Esophagus muscularis mucosa (tissue), 4 donors: ENCODE measurements at regions not wholly inside any gene's neighbourhood (a gene's known extent, or its start where the extent isn't known, plus 50 kb on each side); places are given as distances from the start of the nearest gene placed in this dataset.
"Not testable (repeated sequence)": the region's sequence is repeated elsewhere in the genome, so short reads cannot be mapped to it uniquely, and the experiment has no call there.

Source experiments
- DNase-seq: peaks from one replicate; pipeline ENCODE4 v3.0.0-alpha.2; 2017; ENCODE audit errors: extremely low spot score
- H3K27ac ChIP-seq, 4 donors: fragments of 200-600 bp; sonication (generic); replicated peaks in 1 of 4; 1 replicate in 3 of 4; 2 replicates in 1 of 4; pipeline ENCODE4 v1.5.1; 2016 to 2019; ENCODE audit warnings: mild to moderate bottlenecking in 1 of 4
- H3K27me3 ChIP-seq, 4 donors: fragments of 200-600 bp; sonication (generic); one replicate each; pipeline versions ENCODE4 v1.5.1 to v1.6.0; 2016 to 2019
- H3K36me3 ChIP-seq, 4 donors: fragments of 200-600 bp; sonication (generic); one replicate each; pipeline ENCODE4 v1.5.1; 2016 to 2019
- H3K4me1 ChIP-seq, 4 donors: fragments of 200-600 bp; sonication (generic); one replicate each; pipeline ENCODE4 v1.5.1; 2016 to 2019
- H3K4me3 ChIP-seq, 4 donors: fragments of 200-600 bp; sonication (generic); 1 replicate in 2 of 4; 2 replicates in 2 of 4; pipeline ENCODE4 v1.5.1; 2016 to 2019; ENCODE audit warnings: mild to moderate bottlenecking in 4 of 4, moderate library complexity in 1 of 4
- H3K9me3 ChIP-seq, 4 donors: fragments of 200-600 bp; sonication (generic); 1 replicate in 3 of 4; 2 replicates in 1 of 4; pipeline ENCODE4 v1.5.1; 2016 to 2019
- EP300 ChIP-seq: sonication (generic); formaldehyde crosslinking; IDR thresholded peaks from one replicate; pipeline ENCODE4 v1.6.1; 2017; ENCODE audit warnings: antibody characterized with exemption
- POLR2A ChIP-seq: fragments of 450-650 bp; IDR thresholded peaks from one replicate; pipeline ENCODE4 v1.6.1; 2017; ENCODE audit warnings: antibody characterized with exemption, moderate library complexity, mild to moderate bottlenecking, low read depth
- POLR2AphosphoS5 ChIP-seq, 2 donors: sonication (generic); formaldehyde crosslinking; IDR thresholded peaks; one replicate each; pipeline ENCODE4 v1.6.1; 2017; ENCODE audit warnings: antibody characterized with exemption in 2 of 2
- WGBS: methylation state at CpG from one replicate; pipeline ENCODE4 v1.1.5; 2018; 5-methylcytosine and 5-hydroxymethylcytosine counted together
- intact Hi-C: fragments of 100-400 bp; cut with DNase I; formaldehyde crosslinking; loops from one replicate; pipeline ENCODE4 v1.15.1; 2023
- TF ChIP-seq, protein P1 (sequence below), 3 experiments: fragments of 200-600 bp in 2 of 3; fragments of 450-650 bp in 1 of 3; sonication (generic) in 2 of 3; IDR thresholded peaks; one replicate each; pipeline ENCODE4 v1.5.1; 2017 to 2019; ENCODE audit warnings: antibody characterized with exemption in 3 of 3, mild to moderate bottlenecking in 2 of 3, moderate library complexity in 1 of 3

GRCh38 chr18:1062588-1062987 lies 157.9 kb downstream of the ADCYAP1 start:
- TF ChIP-seq EP300: no peak
- TF ChIP-seq, protein P1, sequence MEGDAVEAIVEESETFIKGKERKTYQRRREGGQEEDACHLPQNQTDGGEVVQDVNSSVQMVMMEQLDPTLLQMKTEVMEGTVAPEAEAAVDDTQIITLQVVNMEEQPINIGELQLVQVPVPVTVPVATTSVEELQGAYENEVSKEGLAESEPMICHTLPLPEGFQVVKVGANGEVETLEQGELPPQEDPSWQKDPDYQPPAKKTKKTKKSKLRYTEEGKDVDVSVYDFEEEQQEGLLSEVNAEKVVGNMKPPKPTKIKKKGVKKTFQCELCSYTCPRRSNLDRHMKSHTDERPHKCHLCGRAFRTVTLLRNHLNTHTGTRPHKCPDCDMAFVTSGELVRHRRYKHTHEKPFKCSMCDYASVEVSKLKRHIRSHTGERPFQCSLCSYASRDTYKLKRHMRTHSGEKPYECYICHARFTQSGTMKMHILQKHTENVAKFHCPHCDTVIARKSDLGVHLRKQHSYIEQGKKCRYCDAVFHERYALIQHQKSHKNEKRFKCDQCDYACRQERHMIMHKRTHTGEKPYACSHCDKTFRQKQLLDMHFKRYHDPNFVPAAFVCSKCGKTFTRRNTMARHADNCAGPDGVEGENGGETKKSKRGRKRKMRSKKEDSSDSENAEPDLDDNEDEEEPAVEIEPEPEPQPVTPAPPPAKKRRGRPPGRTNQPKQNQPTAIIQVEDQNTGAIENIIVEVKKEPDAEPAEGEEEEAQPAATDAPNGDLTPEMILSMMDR (IDR thresholded peaks at IDR 0.05): no peak
- TF ChIP-seq POLR2AphosphoS5 (IDR thresholded peaks at IDR 0.05): no peak
- TF ChIP-seq POLR2A: no peak
- H3K36me3 ChIP-seq: no peaks in the 10 kb centered on the region
- peaks cover 0 to 7% (median 0%) of the 10 kb centered on the region in 4 donors for H3K9me3 ChIP-seq
- intact Hi-C loops: no loop called here
- H3K4me3 ChIP-seq: no peak overlapping the region
- WGBS: 100% methylated on average over 1 of the region's 2 CpGs
- no peak overlapping the region for H3K27ac ChIP-seq
- no peak for DNase-seq
- H3K4me1 ChIP-seq: no peaks in the 10 kb centered on the region
- H3K27me3 ChIP-seq: no peaks in the 10 kb centered on the region

- H3K27ac ChIP-seq: no peak overlapping the region
- TF ChIP-seq EP300: no peak
- TF ChIP-seq POLR2AphosphoS5 (IDR thresholded peaks at IDR 0.05): no peak
- TF ChIP-seq, protein P1 (IDR thresholded peaks at IDR 0.05): no peak
- no peak for TF ChIP-seq POLR2A
- H3K4me3 ChIP-seq: no peak overlapping the region
- no peak for DNase-seq
- no peaks in the 10 kb centered on the region for H3K27me3 ChIP-seq
- no peaks in the 10 kb centered on the region for H3K9me3 ChIP-seq
- H3K36me3 ChIP-seq: no peaks in the 10 kb centered on the region
- intact Hi-C loops: no loop called here
- H3K4me1 ChIP-seq: no peaks in the 10 kb centered on the region
- 76% methylated on average over 3 of the region's 3 CpGs for WGBS
Observed at GRCh38 chr18:1075322-1075721, 170.7 kb downstream of the ADCYAP1 start.

- H3K9me3 ChIP-seq: no peaks in the 10 kb centered on the region
- no peaks in the 10 kb centered on the region for H3K27me3 ChIP-seq
- no peaks in the 10 kb centered on the region for H3K4me1 ChIP-seq
- H3K36me3 ChIP-seq: no peaks in the 10 kb centered on the region
- no peak for TF ChIP-seq POLR2AphosphoS5 (IDR thresholded peaks at IDR 0.05)
- no peak for TF ChIP-seq POLR2A
- TF ChIP-seq, protein P1 (IDR thresholded peaks at IDR 0.05): no peak
- no peak for TF ChIP-seq EP300
- intact Hi-C loops: no loop called here
- no peak overlapping the region for H3K27ac ChIP-seq
- H3K4me3 ChIP-seq: no peak overlapping the region
- DNase-seq: no peak
Observed at GRCh38 chr18:1075876-1076275, 171.2 kb downstream of the ADCYAP1 start.

DNA sequence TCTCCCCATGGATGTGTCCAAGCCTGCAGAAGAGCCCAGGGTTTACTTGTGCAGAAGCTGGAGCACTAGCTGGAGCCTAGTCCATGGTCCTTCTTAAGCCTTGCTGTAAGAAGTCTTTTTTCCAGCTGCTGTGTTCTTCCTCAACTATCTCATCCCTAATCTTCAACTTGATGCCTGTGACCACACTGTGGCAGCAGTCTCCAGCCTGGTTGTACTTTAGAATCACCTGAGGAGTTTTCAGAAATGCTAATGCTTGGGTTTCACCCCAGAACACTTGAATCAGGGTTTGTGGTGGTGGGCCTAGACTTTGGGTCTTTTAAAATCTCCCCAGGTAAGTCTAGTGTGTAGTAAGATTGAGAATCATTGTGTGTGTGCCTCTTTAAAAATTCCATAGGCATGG lies 173.6 kb downstream of the ADCYAP1 start:
- no peaks in the 10 kb centered on the region for H3K4me1 ChIP-seq
- H3K4me3 ChIP-seq: no peak overlapping the region
- intact Hi-C loops: no loop called here
- no peaks in the 10 kb centered on the region for H3K9me3 ChIP-seq
- no peak overlapping the region for H3K27ac ChIP-seq
- H3K27me3 ChIP-seq: no peaks in the 10 kb centered on the region
- no peaks in the 10 kb centered on the region for H3K36me3 ChIP-seq
- DNase-seq: no peak
- TF ChIP-seq, protein P1 (IDR thresholded peaks at IDR 0.05): no peak
- TF ChIP-seq POLR2A: no peak
- TF ChIP-seq EP300: no peak
- TF ChIP-seq POLR2AphosphoS5 (IDR thresholded peaks at IDR 0.05): no peak

DNA sequence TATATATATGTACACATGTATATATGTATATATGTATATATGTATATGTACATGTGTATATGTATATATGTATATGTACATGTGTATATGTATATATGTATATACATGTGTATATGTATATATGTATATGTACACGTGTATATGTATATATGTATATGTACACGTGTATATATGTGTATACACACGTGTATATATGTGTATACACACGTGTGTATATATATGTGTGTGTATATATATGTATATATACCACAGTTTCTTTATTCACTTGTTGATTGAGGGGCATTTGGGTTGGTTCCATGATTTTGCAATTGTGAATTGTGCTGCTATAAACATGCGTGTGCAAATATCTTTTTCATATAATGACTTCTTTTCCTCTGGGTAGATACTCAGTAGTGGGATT lies 179.0 kb downstream of the ADCYAP1 start:
- 63% methylated on average over 5 of the region's 5 CpGs for WGBS
- intact Hi-C loops, H3K27ac ChIP-seq, H3K9me3 ChIP-seq, H3K36me3 ChIP-seq, DNase-seq, H3K4me1 ChIP-seq, H3K27me3 ChIP-seq, H3K4me3 ChIP-seq: not testable (repeated sequence)
